CD14-positive monocyte (primary cell): ENCODE measurements at regions not wholly inside any gene's neighbourhood (a gene's known extent, or its start where the extent isn't known, plus 50 kb on each side); places are given as distances from the start of the nearest gene placed in this dataset.
A peak's percentile ranks its signal among the peaks of the same experiment; 100 is the strongest.

Source experiments
- DNase-seq, 3 donors: peaks; one replicate each; pipeline ENCODE4 v3.0.0-alpha.2; 2011 to 2022
- H2AFZ ChIP-seq: 2 replicates; pipeline ENCODE4 v1.6.0; 2012; ENCODE audit warnings: mild to moderate bottlenecking, low read depth, low read length, inconsistent platforms; ENCODE audit not compliant: insufficient read depth, poor library complexity, severe bottlenecking
- H3K27ac ChIP-seq, 2 donors: 1 replicate in 1 of 2; 2 replicates in 1 of 2; pipeline ENCODE4 v1.5.1; 2012 to 2013; ENCODE audit warnings: low read length in 2 of 2, control low read depth in 1 of 2, inconsistent platforms in 1 of 2, low read depth in 1 of 2, mild to moderate bottlenecking in 1 of 2
- H3K27me3 ChIP-seq, 2 donors: one replicate each; pipeline versions ENCODE4 v1.6.0 to v1.6.1; 2011 to 2013; ENCODE audit warnings: low read length in 2 of 2; ENCODE audit not compliant: control insufficient read depth in 2 of 2, insufficient read depth in 2 of 2
- H3K36me3 ChIP-seq, 2 donors: replicated peaks in 1 of 2; 1 replicate in 1 of 2; 2 replicates in 1 of 2; pipeline versions ENCODE4 v1.5.1 to v1.6.1; 2012 to 2013; ENCODE audit warnings: low read length in 2 of 2, control low read depth in 1 of 2, inconsistent platforms in 1 of 2, mild to moderate bottlenecking in 1 of 2; ENCODE audit not compliant: insufficient read depth in 2 of 2, control insufficient read depth in 1 of 2
- H3K4me1 ChIP-seq, 2 donors: 1 replicate in 1 of 2; 2 replicates in 1 of 2; pipeline versions ENCODE4 v1.5.1 to v1.6.1; 2012 to 2013; ENCODE audit warnings: low read length in 2 of 2, control low read depth in 1 of 2, inconsistent platforms in 1 of 2, mild to moderate bottlenecking in 1 of 2, moderate library complexity in 1 of 2; ENCODE audit not compliant: insufficient read depth in 2 of 2, control insufficient read depth in 1 of 2
- H3K4me2 ChIP-seq: replicated peaks from 2 replicates; pipeline ENCODE3; 2012; ENCODE audit warnings: low read length, moderate library complexity, mild to moderate bottlenecking; ENCODE audit not compliant: poor library complexity, severe bottlenecking; ENCODE audit errors: extremely low read depth
- H3K4me3 ChIP-seq, 3 experiments: fragments of 200-600 bp in 1 of 3; sonication (generic) in 1 of 3; replicated peaks in 1 of 3; 1 replicate in 2 of 3; 2 replicates in 1 of 3; pipeline ENCODE4 v1.5.1; 2011 to 2013; ENCODE audit warnings: low read length in 3 of 3, mild to moderate bottlenecking in 3 of 3, control low read depth in 2 of 3, low read depth in 2 of 3, inconsistent platforms in 1 of 3, moderate library complexity in 1 of 3
- H3K79me2 ChIP-seq: 2 replicates; pipeline ENCODE4 v1.6.0; 2012; ENCODE audit warnings: mild to moderate bottlenecking, control low read depth, inconsistent platforms, low read length, moderate library complexity; ENCODE audit not compliant: insufficient read depth
- H3K9ac ChIP-seq: 2 replicates; pipeline ENCODE4 v1.6.0; 2017; ENCODE audit warnings: low read length, mild to moderate bottlenecking; ENCODE audit not compliant: insufficient read depth, poor library complexity, severe bottlenecking
- H3K9me3 ChIP-seq, 2 donors: replicated peaks in 1 of 2; 1 replicate in 1 of 2; 2 replicates in 1 of 2; pipeline versions ENCODE4 v1.5.1 to v1.6.1; 2012 to 2013; ENCODE audit warnings: low read length in 2 of 2, control low read depth in 1 of 2; ENCODE audit not compliant: control insufficient read depth in 1 of 2, insufficient read depth in 1 of 2
- H4K20me1 ChIP-seq: 2 replicates; pipeline ENCODE4 v1.6.0; 2012; ENCODE audit warnings: mild to moderate bottlenecking, low read length, control low read depth, moderate library complexity; ENCODE audit not compliant: insufficient read depth
- H3K27ac Mint-ChIP-seq, 7 donors: one replicate each; pipeline ENCODE4 v1.8.0; 2020; ENCODE audit warnings: mild to moderate bottlenecking in 7 of 7, mixed read lengths in 7 of 7, moderate library complexity in 6 of 7, inconsistent platforms in 2 of 7
- H3K27me3 Mint-ChIP-seq, 3 donors: one replicate each; pipeline ENCODE4 v1.8.0; 2021 to 2022; ENCODE audit warnings: low read depth in 3 of 3, mild to moderate bottlenecking in 3 of 3, mixed read lengths in 3 of 3, moderate library complexity in 3 of 3, inconsistent platforms in 1 of 3
- H3K36me3 Mint-ChIP-seq, 2 donors: one replicate each; pipeline ENCODE4 v1.8.0; 2020; ENCODE audit warnings: mixed read lengths in 2 of 2, inconsistent platforms in 1 of 2, mild to moderate bottlenecking in 1 of 2
- H3K4me1 Mint-ChIP-seq: one replicate; pipeline ENCODE4 v1.8.0; 2020; ENCODE audit warnings: mild to moderate bottlenecking, mixed read lengths
- H3K4me3 Mint-ChIP-seq, 2 donors: one replicate each; pipeline ENCODE4 v1.8.0; 2020; ENCODE audit warnings: mild to moderate bottlenecking in 2 of 2, mixed read lengths in 2 of 2, moderate library complexity in 1 of 2
- H3K9me3 Mint-ChIP-seq, 7 donors: one replicate each; pipeline ENCODE4 v1.8.0; 2020 to 2022; ENCODE audit warnings: mixed read lengths in 7 of 7, mild to moderate bottlenecking in 6 of 7, moderate library complexity in 6 of 7, inconsistent platforms in 2 of 7
- CTCF ChIP-seq: fragments of 200-600 bp; IDR thresholded peaks from one replicate; pipeline ENCODE4 v1.8.0; 2022; ENCODE audit warnings: antibody characterized with exemption, mild to moderate bottlenecking
- WGBS: methylation state at CpG from one replicate; pipeline ENCODE4 v1.1.5; 2013; ENCODE audit warnings: missing lambda C conversion rate; ENCODE audit not compliant: insufficient coverage; 5-methylcytosine and 5-hydroxymethylcytosine counted together
- intact Hi-C, 2 donors: fragments of 100-400 bp; cut with micrococcal nuclease; formaldehyde crosslinking; loops; one replicate each; pipeline versions ENCODE4 v1.15.0 to v1.15.1; 2023

DNA sequence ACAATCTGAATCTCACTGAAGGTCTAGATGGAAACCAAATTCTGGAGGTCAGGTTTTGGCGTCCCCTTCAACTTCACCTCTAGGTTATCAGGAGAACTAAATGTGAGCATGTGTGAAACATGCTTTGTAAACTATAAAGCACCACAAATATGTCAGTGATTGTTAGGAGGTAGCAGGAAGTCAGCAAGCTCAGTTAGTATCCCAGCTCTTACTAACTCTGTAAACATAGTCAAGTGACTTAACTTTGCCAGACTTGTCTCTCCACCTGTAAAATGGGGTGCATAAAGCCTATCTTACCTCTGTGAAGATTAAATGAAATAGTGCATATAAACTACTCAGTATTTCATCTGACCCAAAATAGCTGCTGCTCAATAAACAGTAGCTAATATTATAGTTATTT lies 121.5 kb downstream of the INSIG2 start:
- no peak overlapping the region for H3K27ac ChIP-seq
- peak overlapping the region in 1 of 2 donors; percentile 18 for H3K4me3 Mint-ChIP-seq
- H3K4me1 ChIP-seq = no peaks in the 10 kb centered on the region
- no peak overlapping the region for H3K27ac Mint-ChIP-seq
- H3K27me3 Mint-ChIP-seq = peaks cover 25 to 54% (median 28%) of the 10 kb centered on the region in 3 donors
- no peaks in the 10 kb centered on the region for H3K36me3 ChIP-seq
- peaks cover 0 to 2% (median 0%) of the 10 kb centered on the region in 7 donors for H3K9me3 Mint-ChIP-seq
- intact Hi-C loops = no loop called here
- DNase-seq = no peak
- no peaks in the 10 kb centered on the region for H3K4me1 Mint-ChIP-seq
- no peaks in the 10 kb centered on the region for H3K9me3 ChIP-seq
- no CpG with 5 or more reads among the region's 1 CpG for WGBS
- TF ChIP-seq CTCF = no peak
- H3K36me3 Mint-ChIP-seq = no peaks in the 10 kb centered on the region
- H3K4me3 ChIP-seq = no peak overlapping the region
- no peaks in the 10 kb centered on the region for H4K20me1 ChIP-seq
- H2AFZ ChIP-seq = no peak overlapping the region
- no peak overlapping the region for H3K9ac ChIP-seq
- peaks cover 34 to 61% of the 10 kb centered on the region in 2 donors for H3K27me3 ChIP-seq
- no peaks in the 10 kb centered on the region for H3K79me2 ChIP-seq
- H3K4me2 ChIP-seq = no peak overlapping the region

DNA sequence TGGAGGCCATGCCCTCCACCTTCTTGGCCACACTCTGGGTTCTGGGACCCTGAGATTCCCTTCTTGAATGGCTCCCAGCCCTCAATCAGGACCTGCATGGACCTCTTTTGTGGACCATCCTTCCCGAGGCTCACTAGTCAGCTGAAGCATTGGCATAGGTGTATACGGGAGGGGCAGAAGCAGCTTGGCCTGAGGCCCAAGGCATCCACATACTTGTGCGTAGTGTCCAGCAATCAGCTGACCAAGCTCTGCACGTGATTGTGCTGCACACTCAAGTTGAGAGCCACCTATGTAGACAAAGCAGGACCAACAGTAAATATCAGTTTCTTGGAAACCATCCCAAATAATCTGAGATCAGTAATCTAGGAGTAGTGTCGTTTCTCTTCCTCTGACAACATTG lies 119.6 kb downstream of the INSIG2 start:
- intact Hi-C loops = no loop called here
- H3K27me3 Mint-ChIP-seq = peaks cover 25 to 48% (median 30%) of the 10 kb centered on the region in 3 donors
- no peaks in the 10 kb centered on the region for H3K36me3 Mint-ChIP-seq

More for the DNA sequence above, 119.6 kb downstream of the INSIG2 start:
- H3K4me1 Mint-ChIP-seq = peaks cover 2% of the 10 kb centered on the region
- no peak overlapping the region for H2AFZ ChIP-seq
- WGBS = 97% methylated on average over 5 of the region's 5 CpGs
- H3K4me3 Mint-ChIP-seq = no peak overlapping the region
- no peaks in the 10 kb centered on the region for H3K36me3 ChIP-seq
- H3K4me3 ChIP-seq = no peak overlapping the region
- H3K4me1 ChIP-seq = no peaks in the 10 kb centered on the region
- H3K9me3 ChIP-seq = no peaks in the 10 kb centered on the region
- no peak overlapping the region for H3K27ac ChIP-seq
- no peak for DNase-seq
- H3K27me3 ChIP-seq = peaks cover 25 to 52% of the 10 kb centered on the region in 2 donors
- H4K20me1 ChIP-seq = no peaks in the 10 kb centered on the region
- H3K79me2 ChIP-seq = no peaks in the 10 kb centered on the region
- H3K4me2 ChIP-seq = no peak overlapping the region
- no peak overlapping the region for H3K9ac ChIP-seq
- TF ChIP-seq CTCF = no peak
- H3K27ac Mint-ChIP-seq = peak overlapping the region in 1 of 7 donors; percentile 37
- H3K9me3 Mint-ChIP-seq = peaks cover 0 to 2% (median 0%) of the 10 kb centered on the region in 7 donors
